ENCODE measurements at regions not wholly inside any gene's neighbourhood (a gene's known extent, or its start where the extent isn't known, plus 50 kb on each side); places are given as distances from the start of the nearest gene placed in this dataset.

GRCh38 chr3:102593812-102594602, 159.2 kb downstream of the ZPLD1 start:
- H3K4me1 ChIP-seq, result no peaks in the 10 kb centered on the region
- 50 to 51% methylated on average over 2 of the region's 2 CpGs for WGBS, 2 donors

GRCh38 chr3:102595057-102595456, 160.2 kb downstream of the ZPLD1 start:
- Histone ChIP-seq H3K36me3 (no peaks in the 10 kb centered on the region), H3K27me3 (no peaks in the 10 kb centered on the region), H3K4me1 (no peaks in the 10 kb centered on the region), H3K9me3 (no peaks in the 10 kb centered on the region), H3K27ac (no peak overlapping the region), H3K4me3 (no peak overlapping the region)
- intact Hi-C loops (cut with DNase I), result no loop called here
- 50 to 63% methylated on average over 3 of the region's 3 CpGs for WGBS, 2 donors
- DNase-seq, result no peak
- no peak for TF ChIP-seq CTCF (IDR thresholded peaks at IDR 0.05)
- TF ChIP-seq POLR2A (IDR thresholded peaks at IDR 0.05), result no peak

More at GRCh38 chr3:102593812-102594602, 159.2 kb downstream of the ZPLD1 start:
- H3K27ac ChIP-seq, result no peak overlapping the region
- TF ChIP-seq CTCF (IDR thresholded peaks at IDR 0.05) (no peak), POLR2A (IDR thresholded peaks at IDR 0.05) (no peak)
- H3K27me3 ChIP-seq, result no peaks in the 10 kb centered on the region
- H3K4me3 ChIP-seq, result no peak overlapping the region
- no peaks in the 10 kb centered on the region for H3K9me3 ChIP-seq
- no peaks in the 10 kb centered on the region for H3K36me3 ChIP-seq
- no peak for DNase-seq
- intact Hi-C loops (cut with DNase I), result no loop called here

GRCh38 chr3:102599819-102600576, 165.2 kb downstream of the ZPLD1 start:
- H3K4me3 ChIP-seq, result no peak overlapping the region
- no peaks in the 10 kb centered on the region for H3K36me3 ChIP-seq
- intact Hi-C loops (cut with DNase I), result no loop called here
- TF ChIP-seq CTCF (IDR thresholded peaks at IDR 0.05), result no peak
- TF ChIP-seq POLR2A (IDR thresholded peaks at IDR 0.05), result no peak
- DNase-seq, result no peak
- no peaks in the 10 kb centered on the region for H3K9me3 ChIP-seq
- H3K27me3 ChIP-seq, result no peaks in the 10 kb centered on the region
- H3K27ac ChIP-seq, result no peak overlapping the region
- H3K4me1 ChIP-seq, result no peaks in the 10 kb centered on the region
- WGBS, 2 donors, result 74 to 83% methylated on average over 6 to 7 of the region's 7 CpGs

- TF ChIP-seq POLR2A (IDR thresholded peaks at IDR 0.05), result no peak
- no peak for TF ChIP-seq CTCF (IDR thresholded peaks at IDR 0.05)
- 47 to 50% methylated on average over 1 of the region's 1 CpG for WGBS, 2 donors
- no peak for DNase-seq
Measured at GRCh38 chr3:102605153-102605552, 170.3 kb downstream of the ZPLD1 start.

DNA sequence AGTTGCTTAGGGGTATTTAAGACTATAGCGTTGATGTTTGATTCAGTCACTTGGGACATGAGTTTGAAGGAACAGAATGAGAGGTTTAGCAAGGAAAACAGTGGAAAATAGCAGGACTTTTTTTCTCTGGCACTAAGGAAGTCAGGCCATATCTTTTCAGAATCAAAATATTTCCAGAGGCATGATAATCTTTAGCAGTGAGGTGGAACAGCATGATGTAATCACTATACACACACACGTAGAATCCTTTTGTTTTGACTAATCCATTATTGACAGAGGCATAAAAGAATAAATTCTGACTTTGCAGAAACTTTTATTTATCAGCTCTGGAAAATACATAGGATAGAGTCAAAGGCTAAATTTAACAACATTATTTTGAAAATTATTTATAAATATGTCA, 174.1 kb downstream of the ZPLD1 start:
- 26 to 44% methylated on average over 2 of the region's 2 CpGs for WGBS, 2 donors
- no peaks in the 10 kb centered on the region for H3K4me1 ChIP-seq
- TF ChIP-seq CTCF (IDR thresholded peaks at IDR 0.05), result no peak
- TF ChIP-seq POLR2A (IDR thresholded peaks at IDR 0.05), result no peak
- H3K9me3 ChIP-seq, result no peaks in the 10 kb centered on the region
- no peak for DNase-seq
- H3K27me3 ChIP-seq, result no peaks in the 10 kb centered on the region
- intact Hi-C loops (cut with DNase I), result no loop called here
- H3K4me3 ChIP-seq, result no peak overlapping the region
- H3K27ac ChIP-seq, result no peak overlapping the region
- no peaks in the 10 kb centered on the region for H3K36me3 ChIP-seq

More at GRCh38 chr3:102605153-102605552, 170.3 kb downstream of the ZPLD1 start:
- no peaks in the 10 kb centered on the region for H3K9me3 ChIP-seq
- no peak overlapping the region for H3K4me3 ChIP-seq
- no peaks in the 10 kb centered on the region for H3K27me3 ChIP-seq
- no peak overlapping the region for H3K27ac ChIP-seq
- no peaks in the 10 kb centered on the region for H3K4me1 ChIP-seq
- intact Hi-C loops (cut with DNase I), result no loop called here
- H3K36me3 ChIP-seq, result no peaks in the 10 kb centered on the region
